Stimulated activated CD4-positive, alpha-beta T cell treated with anti-CD3 and anti-CD28 coated beads, Interleukin-2, amount 100 ng/mL, for 24 hours (primary cell): ENCODE measurements at regions not wholly inside any gene's neighbourhood (a gene's known extent, or its start where the extent isn't known, plus 50 kb on each side); places are given as distances from the start of the nearest gene placed in this dataset.
A peak's percentile ranks its signal among the peaks of the same experiment; 100 is the strongest.
"Not testable (repeated sequence)": the region's sequence is repeated elsewhere in the genome, so short reads cannot be mapped to it uniquely, and the experiment has no call there.

Experiments
- DNase-seq, 2 donors: peaks; one replicate each; pipeline ENCODE4 v3.0.0-alpha.2; 2020

DNA sequence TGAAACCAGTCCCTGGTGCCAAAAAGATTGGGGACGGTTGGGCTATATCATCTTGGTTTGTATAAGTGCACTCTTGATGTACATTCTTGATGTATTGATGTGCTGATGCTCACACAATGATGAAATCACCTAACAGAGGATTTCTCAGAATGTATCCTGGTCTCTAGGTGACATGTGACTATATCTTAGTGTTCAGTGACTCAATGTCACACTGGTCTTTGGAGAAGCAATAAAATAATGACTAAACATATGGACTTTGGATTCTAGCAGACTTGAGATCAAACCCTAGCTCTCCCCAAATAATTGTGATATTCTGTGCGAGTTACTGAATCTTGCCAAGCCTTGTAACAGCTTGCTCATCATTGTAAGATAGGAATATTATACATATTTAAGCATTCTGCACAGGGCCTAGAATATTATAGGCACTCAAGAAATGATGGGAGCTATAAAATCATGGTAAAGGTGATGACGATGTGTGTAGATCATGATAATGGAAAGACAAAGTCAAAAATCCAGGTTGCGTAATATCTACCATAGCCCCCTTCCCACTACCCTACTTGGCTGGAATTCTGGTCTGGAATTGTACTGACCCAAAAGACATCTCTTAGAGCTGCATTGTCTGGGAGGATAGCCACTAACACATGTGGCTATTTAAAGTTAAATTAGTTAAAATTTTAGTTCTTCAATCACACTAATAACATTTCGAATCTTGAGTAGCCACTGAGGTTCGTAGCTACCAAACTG is 117.6 kb upstream of the PWP1 start:
- DNase-seq = no peak

GRCh38 chr12:107568718-107569117 is 116.9 kb upstream of the PWP1 start:
- DNase-seq = no peak

- DNase-seq = no peak
These were observed 114.9 kb upstream of the PWP1 start for GRCh38 chr12:107570721-107571120.

DNA sequence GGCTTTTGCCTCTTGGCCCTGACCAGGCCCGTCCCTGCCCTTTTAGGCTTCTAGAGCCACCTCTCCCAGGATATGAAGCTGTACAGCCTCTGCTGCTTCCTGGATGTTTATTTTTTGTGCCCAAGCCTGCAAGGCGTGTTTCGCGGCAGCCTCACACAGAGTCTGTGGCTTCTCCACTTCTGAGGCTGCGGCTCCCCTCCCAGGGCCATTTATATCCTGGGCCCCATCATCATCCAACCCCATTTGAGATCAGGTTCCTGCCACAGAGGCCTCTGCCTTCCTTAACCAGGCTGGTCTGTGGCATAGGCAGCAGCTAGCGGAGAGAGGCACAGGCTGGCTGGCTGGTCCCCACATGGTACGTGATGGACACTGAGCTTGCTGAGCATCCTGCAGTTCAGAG is 114.1 kb upstream of the PWP1 start:
- no peak for DNase-seq

GRCh38 chr12:107574691-107575090 is 110.9 kb upstream of the PWP1 start:
- DNase-seq = no peak

- DNase-seq = no peak
These were observed 104.6 kb upstream of the PWP1 start for GRCh38 chr12:107580750-107581618.

DNA sequence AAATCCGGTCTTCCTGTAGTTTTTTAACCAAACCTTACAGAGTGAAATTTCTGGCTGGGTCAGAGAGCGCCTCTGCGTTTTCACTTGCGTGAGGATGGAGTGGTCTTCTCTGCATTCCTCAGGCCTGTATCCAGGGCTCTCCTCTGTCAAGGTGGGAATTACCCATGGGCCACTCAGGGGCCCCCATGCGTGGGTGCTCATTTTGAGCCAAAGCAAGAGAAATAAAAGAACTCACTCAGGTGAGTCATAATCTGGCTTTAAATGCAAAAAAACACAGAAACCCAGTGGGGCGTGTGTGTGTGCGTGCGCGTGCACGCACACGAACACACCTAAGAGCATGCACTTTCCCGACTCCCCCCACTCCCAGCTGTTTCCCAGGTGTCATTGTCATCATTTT is 104.0 kb upstream of the PWP1 start:
- no peak for DNase-seq

GRCh38 chr12:107583551-107583950 is 102.0 kb upstream of the PWP1 start:
- no peak for DNase-seq

DNA sequence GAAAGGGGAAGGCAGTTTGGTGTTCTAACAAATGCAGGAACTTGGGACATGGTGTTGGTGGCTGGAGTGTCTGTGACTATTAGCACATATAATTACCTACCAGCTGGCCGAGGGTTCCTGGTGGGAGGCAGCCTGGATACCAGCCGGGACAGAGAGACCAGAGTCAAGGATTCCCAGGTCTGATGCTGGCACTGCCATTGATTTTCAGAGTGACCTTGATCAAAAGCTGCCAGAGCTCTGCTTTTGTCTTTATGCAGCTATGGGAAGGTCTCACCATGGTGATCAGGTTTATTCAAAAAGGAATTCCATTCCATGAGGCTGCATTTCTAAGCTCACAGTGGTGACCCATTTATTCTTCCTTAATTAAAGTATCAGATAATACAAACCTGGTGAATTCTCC is 101.0 kb upstream of the PWP1 start:
- DNase-seq = no peak

GRCh38 chr12:107586256-107586970 is 99.2 kb upstream of the PWP1 start:
- no peak for DNase-seq

- DNase-seq = no peak
These were observed 95.2 kb upstream of the PWP1 start for GRCh38 chr12:107590413-107590812.

DNA sequence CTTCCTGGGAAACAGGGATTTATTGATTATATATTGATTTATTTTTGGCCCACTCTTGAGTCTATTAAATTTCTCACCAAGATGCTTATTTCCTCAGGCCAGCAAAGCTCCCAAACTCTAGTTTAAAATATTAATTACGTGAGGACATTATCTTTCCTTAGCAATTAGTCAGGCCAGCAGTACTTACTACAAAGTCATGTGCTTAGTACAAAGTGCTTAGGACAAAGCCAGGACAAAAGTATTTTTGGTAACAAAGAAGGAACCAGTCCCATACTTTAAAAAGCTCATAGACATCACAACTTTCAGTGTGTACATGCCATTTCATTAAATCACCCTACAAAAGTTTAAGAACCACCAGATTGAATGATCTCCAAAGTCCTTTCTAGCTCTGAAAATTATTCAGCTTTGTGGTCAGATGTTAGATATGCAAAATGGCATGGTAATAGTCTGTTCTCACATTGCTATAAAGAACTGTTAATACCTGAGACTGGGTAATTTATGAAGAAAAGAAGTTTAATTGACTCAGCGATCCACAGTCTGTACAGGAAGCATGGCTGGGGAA is 94.7 kb upstream of the PWP1 start:
- no peak for DNase-seq

- no peak for DNase-seq
These were observed 91.8 kb upstream of the PWP1 start for GRCh38 chr12:107593713-107594381.

GRCh38 chr12:107594995-107595394 is 90.6 kb upstream of the PWP1 start:
- no peak for DNase-seq

- no peak for DNase-seq
These were observed 87.7 kb upstream of the PWP1 start for GRCh38 chr12:107597695-107598410.

DNA sequence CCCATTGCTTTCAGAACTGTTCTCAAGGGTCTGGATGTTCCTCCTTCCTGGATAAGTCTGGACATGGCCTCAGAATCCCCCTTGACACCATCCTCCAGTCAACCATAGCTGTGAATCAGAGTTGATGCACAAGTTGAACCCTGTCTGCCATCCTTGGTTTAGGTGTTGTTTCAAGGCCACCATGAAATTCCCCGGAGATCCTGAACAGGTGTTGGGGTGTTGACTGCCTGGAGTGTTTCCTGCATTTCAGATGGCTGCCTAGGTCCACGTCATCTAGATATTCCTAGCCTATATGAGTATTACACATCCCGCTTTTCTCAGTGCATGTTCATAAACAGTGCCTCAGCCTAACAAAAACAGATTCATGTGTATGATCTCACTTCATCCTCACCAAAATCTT is 86.7 kb upstream of the PWP1 start:
- no peak for DNase-seq

DNA sequence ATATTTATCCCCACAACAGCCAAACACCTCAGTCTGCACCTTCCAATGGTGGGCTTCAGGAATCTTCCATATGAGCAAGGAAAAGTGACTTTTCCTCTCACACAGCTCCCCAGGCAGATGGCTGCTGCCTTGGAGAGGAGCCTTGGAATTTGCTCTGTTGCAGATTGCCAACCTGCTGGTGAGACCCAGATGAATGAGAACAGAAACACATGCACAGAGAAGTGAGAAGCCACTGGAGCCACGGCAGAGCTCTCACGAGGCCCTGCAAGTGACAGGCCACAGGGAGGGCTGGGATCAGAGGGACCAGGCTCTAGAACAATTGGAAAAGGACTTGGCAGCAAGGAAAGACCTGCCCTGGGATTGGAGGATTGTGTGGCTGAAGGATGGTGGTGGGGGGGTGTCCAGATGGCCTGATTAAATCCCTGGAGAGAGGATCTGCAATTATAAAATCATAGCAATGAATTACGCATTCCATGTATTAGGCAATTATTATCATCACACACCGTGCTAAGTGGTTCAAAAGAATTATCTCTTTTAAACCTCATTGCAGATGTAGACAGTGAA is 84.9 kb upstream of the PWP1 start:
- no peak for DNase-seq

DNA sequence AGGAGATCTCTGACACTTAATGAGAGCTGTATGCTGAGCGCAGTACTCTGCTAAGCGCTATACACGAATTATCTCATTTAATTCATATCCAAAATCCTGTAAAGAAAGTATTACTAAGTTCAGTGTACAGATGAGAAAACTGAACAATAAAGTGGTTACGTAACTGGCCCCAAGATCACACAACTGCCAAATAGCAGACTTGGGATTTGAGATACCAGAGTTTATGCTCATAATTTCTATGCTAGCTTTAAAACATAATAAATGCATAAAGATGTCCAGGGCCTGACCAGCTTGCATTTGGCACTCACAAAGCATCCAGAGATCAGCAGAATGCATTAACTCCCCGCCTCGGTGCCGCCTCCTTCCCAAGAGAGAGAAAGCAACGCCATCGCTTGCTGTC is 83.2 kb upstream of the PWP1 start:
- no peak for DNase-seq

- no peak for DNase-seq
These were observed 80.3 kb upstream of the PWP1 start for GRCh38 chr12:107605293-107605692.

DNA sequence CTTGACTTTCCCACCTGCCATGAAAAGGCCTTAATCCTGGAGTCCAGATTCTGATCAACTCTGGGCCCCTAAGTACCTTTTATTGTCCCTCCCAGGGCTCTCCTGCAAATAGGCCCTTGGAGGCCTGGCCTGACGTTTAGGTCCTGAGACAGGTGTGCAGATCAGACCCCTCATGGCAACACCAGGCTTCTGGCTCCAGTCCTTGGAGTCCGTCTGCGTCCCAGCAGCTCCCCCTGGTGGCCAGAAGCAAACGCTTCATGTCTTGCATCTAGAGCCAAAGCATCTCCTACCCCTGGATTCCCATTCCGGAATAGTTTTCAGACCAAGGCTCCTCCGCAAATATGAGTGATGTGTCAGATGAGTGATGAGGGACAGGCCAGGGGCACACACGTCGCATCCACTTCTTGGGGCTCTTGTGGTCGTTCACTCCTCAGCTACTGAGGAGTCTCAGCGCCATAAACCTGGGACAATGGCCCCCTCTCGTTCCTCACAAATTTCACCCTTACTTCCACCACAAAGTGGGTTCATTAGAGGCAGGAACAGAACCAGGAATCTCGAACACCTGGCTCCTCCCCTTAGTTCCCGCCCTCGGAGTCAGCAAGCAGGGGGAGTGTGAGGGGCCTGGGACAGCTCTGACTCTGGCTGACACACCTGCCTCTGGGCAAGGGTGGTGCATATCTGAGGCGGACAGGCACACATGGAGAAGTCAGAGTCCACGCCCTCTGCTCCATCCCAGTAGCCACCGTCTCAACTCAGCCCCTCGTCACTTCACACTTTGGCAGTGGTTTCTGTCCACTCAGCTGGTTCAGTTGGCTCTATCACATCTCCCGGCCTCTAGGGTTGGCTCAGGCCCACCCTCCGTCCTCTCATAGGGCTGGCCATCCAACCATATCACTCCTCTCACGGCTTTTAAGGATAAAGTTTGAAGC is 77.9 kb upstream of the PWP1 start:
- DNase-seq = peak; percentile 86 to 87

- DNase-seq = not testable (repeated sequence)
These were observed 76.8 kb upstream of the PWP1 start for GRCh38 chr12:107608779-107609178.
